GM10248 (cell line): ENCODE measurements at regions not wholly inside any gene's neighbourhood (a gene's known extent, or its start where the extent isn't known, plus 50 kb on each side); places are given as distances from the start of the nearest gene placed in this dataset.
A peak's percentile ranks its signal among the peaks of the same experiment; 100 is the strongest.

Source experiments
- CTCF ChIA-PET: fragments of 300-600 bp; sonication (Branson Sonifier 250); formaldehyde crosslinking; extraction: SDS; loops from one replicate; lab custom pipeline; 2021; ENCODE audit warnings: antibody characterized with exemption; lab: Yijun Ruan, JAX
- POLR2A ChIA-PET: fragments of 350-650 bp; sonication (Branson Sonifier 250); formaldehyde crosslinking; extraction: SDS; loops from one replicate; lab custom pipeline; 2020; ENCODE audit warnings: antibody characterized with exemption; lab: Yijun Ruan, JAX
- DNase-seq: peaks from one replicate; pipeline ENCODE4 v3.0.0; 2012; ENCODE audit errors: extremely low spot score
- TF ChIP-seq, protein P1 (sequence below): IDR thresholded peaks from 2 replicates; pipeline ENCODE4 v1.5.1; 2012; ENCODE audit warnings: mild to moderate bottlenecking, low read depth; ENCODE audit errors: extremely low read depth, missing control alignments, control extremely low read depth

DNA sequence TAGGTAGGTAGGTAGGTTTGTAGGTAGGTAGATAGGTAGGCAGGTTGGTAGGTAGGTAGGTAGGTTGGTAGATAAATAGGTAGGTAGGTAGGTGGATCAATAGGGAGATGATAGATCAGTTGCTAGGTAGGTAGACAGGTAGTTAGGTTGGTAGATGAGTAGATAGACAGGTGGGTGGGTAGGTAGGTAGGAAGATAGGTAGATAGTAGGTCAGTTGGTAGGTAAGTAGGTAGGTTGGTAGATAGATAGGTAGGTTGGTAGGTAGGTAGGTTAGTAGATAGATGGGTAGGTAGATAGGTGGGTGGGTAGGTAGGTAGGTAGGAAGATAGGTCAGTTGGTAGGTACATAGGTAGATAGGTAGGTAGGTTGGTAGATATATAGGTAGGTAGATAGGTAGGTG lies 72.0 kb upstream of the PDE10A start:
- POLR2A ChIA-PET: no interaction called here
- CTCF ChIA-PET: no interaction called here
- TF ChIP-seq, protein P1, sequence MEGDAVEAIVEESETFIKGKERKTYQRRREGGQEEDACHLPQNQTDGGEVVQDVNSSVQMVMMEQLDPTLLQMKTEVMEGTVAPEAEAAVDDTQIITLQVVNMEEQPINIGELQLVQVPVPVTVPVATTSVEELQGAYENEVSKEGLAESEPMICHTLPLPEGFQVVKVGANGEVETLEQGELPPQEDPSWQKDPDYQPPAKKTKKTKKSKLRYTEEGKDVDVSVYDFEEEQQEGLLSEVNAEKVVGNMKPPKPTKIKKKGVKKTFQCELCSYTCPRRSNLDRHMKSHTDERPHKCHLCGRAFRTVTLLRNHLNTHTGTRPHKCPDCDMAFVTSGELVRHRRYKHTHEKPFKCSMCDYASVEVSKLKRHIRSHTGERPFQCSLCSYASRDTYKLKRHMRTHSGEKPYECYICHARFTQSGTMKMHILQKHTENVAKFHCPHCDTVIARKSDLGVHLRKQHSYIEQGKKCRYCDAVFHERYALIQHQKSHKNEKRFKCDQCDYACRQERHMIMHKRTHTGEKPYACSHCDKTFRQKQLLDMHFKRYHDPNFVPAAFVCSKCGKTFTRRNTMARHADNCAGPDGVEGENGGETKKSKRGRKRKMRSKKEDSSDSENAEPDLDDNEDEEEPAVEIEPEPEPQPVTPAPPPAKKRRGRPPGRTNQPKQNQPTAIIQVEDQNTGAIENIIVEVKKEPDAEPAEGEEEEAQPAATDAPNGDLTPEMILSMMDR: no peak

DNA sequence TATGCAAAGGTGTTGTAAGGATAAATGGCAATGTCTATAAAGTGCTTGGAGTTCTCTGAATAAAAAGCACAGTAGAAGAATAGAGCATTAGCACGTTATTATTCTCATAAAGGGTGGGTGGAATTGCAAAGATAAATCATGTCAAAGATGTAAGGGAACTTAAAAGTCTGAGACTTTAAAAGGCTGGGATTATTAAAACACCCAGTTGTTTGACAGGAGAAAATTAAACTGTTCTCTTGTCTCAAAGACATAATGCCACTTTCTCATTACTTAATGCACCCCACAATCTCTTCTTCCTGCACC lies 70.4 kb upstream of the PDE10A start:
- TF ChIP-seq, protein P1: no peak
- no peak for DNase-seq
- ChIA-PET CTCF (no interaction called here), POLR2A (no interaction called here)

More for the DNA sequence above, 72.0 kb upstream of the PDE10A start:
- no peak for DNase-seq

DNA sequence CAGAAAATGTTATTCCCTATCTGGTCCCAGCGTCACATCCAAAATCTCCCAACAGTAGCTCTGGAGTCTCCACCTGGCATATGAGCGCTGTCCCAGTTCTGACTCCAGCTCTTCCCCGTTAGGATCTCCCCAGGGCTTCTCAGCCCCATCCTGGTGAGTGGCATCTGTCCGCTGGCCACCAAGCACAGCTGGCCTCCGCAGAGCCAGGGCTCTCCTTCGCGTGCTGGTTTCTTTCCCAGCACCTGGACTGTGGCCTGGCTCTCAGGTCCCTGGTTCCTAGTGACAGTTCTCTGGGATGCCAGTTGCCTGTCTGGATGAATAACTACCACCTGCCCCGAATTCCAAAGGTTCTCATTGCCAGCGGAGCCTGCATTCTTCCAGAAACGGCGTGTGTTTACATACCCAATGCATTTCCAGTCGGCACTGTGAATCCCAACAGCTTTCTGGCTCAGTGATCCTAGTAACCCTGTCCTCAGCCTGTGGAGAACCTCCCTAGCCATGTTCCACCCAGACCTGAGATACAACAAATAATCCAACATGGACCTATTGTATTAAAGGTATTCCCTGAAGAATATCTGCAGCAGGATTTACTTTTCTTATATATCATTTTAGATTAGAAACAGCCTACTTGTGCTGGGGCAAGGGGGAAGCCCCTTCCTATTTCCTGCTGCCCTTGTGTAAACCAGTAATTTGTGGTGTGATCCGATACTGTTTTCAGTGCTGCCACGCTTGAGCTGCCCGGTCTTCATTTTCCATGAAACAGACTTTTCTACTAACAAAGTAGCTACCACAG lies 69.9 kb upstream of the PDE10A start:
- ChIA-PET CTCF (interaction anchor here (0.7 kb wide), 1 partner anchor 14 kb away, joined by 3 read pairs; no protein-coding TSS in a partner anchor), POLR2A (no interaction called here)
- TF ChIP-seq, protein P1: no peak
- DNase-seq: no peak

DNA sequence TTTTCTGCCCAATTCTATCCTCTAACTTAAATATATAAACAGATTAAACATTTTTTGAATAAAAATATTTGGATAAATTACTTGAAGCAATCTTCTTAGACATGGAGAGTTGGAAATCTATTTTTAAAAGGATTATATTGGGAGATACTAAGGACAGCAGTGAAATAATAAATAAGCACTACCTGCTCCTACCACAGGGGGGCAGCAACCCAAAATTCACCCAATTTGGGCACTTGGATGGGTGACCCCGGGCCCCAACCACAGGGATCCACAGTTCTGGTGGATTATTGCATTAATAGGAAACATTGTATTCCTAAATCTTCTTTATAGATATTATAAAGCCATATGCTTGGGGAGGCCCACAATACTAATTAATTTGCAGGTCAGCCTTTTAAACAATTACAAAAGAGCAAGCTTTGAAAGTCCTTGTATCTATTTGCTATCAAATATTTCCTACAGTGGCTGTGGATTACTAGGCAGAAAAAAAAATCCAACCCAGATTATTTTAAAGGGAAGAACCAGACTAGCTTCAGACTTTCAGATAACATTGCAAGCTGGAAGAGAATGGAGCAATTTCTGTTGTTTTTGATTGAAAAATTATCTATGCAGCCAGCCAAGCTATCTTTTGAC lies 66.4 kb upstream of the PDE10A start:
- ChIA-PET POLR2A (no interaction called here), CTCF (interaction anchor here (0.8 to 1.6 kb wide), 11 partner anchors 10 to 377 kb away, joined by 3 to 11 read pairs (median 3); no protein-coding TSS in a partner anchor)
- TF ChIP-seq, protein P1: peak; percentile 80
- DNase-seq: peak; percentile 66

DNA sequence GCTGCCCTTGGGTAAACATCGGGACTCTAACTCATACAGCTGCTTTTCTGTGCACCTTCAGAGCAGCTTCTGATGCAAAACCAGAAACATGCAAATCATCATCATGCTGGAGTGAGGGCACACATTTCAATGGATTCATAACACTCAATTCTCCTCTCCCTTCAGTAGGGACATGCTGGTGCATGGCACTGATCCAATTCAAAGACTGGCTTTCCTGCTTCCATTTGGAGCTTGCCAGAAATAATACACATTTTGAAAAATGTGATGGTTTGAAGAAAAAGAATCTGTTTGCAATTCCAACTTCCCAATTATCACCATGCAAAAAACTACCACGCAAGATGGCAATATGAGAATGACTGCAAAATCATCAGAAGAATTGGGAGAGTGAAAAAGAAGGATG lies 65.2 kb upstream of the PDE10A start:
- CTCF ChIA-PET: interaction anchor here (0.7 to 1.4 kb wide), 7 partner anchors 18 to 378 kb away, joined by 3 to 4 read pairs (median 3); no protein-coding TSS in a partner anchor
- TF ChIP-seq, protein P1: no peak
- no peak for DNase-seq
- POLR2A ChIA-PET: no interaction called here

DNA sequence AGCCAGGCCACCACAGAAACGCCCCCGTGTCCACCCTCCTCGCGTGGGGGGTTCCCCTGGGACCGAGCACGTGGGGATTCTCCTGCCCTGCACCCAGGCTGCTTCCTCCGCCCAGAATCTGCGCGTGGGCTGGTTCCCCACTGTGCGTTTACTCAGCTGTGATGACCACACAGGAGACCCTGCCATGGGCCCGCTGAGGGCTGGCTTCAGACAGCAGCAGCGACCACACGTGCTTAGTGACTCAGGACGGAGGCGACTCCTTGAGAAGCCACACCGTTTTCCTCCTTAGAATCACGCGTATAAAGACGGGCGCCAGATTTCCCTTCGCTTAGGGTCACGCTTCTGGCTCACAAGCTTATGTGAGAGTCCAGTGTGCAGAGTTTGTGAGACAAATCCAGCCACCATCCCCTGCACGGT lies 63.9 kb upstream of the PDE10A start:
- ChIA-PET POLR2A (no interaction called here), CTCF (interaction anchor here (1.4 kb wide), 1 partner anchor 18 kb away, joined by 3 read pairs; no protein-coding TSS in a partner anchor)
- no peak for DNase-seq

More for the DNA sequence above, 63.9 kb upstream of the PDE10A start:
- TF ChIP-seq, protein P1: no peak
